HCT116 (cell line): ENCODE measurements at regions not wholly inside any gene's neighbourhood (a gene's known extent, or its start where the extent isn't known, plus 50 kb on each side); places are given as distances from the start of the nearest gene placed in this dataset.

Experiments used
- ATAC-seq: fragments of 200-7000 bp; cut with Tn5 transposase; 2 replicates; pipeline ENCODE4 v1.9.1; 2020; ENCODE audit warnings: mild to moderate bottlenecking, moderate library complexity
- BruUV-seq: library from RNA; stranded (reverse); fragments of 400-500 nt; replicated peaks from 2 replicates; lab custom pipeline; 2021; lab: Mats Ljungman, UMichigan
- CTCF ChIA-PET: fragments of 300-600 bp; sonication (Branson Sonifier 250); formaldehyde crosslinking; loops from one replicate; lab custom pipeline; 2021; ENCODE audit warnings: antibody characterized with exemption; lab: Charles Lee
- POLR2A ChIA-PET: fragments of 300-600, 350-600 bp; sonication (Branson Sonifier 250); formaldehyde crosslinking; loops from one replicate; lab custom pipeline; 2021; ENCODE audit warnings: antibody characterized with exemption; lab: Charles Lee
- RAD21 ChIA-PET, 2 experiments: fragments of 300-600 bp; sonication (Branson Sonifier 250); formaldehyde crosslinking; loops; one replicate each; lab custom pipeline; 2023; ENCODE audit warnings: low total read pairs in 2 of 2; ENCODE audit not compliant: uncharacterized antibody in 2 of 2, unreplicated experiment in 2 of 2, low non-redundant PET in 1 of 2; lab: Charles Lee
- DNase-seq: peaks from one replicate; pipeline ENCODE4 v3.0.0-alpha.2; 2010; ENCODE audit warnings: low read depth, low spot score
- H2AFZ ChIP-seq: fragments of 200-600 bp; shearing (Covaris generic), sonication (generic); 2 replicates; pipeline ENCODE4 v1.6.1; 2017; ENCODE audit warnings: low read depth, mixed run types, mixed read lengths, antibody characterized with exemption, low read length; ENCODE audit not compliant: poor library complexity, severe bottlenecking
- H3K27ac ChIP-seq: 2 replicates; pipeline ENCODE4 v1.5.1; 2012; ENCODE audit warnings: low read depth, low read length
- H3K27me3 ChIP-seq: fragments of 200-600 bp; sonication (generic); 2 replicates; pipeline ENCODE4 v1.6.1; 2016; ENCODE audit warnings: mixed run types, low read length, mixed read lengths; ENCODE audit not compliant: insufficient read depth
- H3K36me3 ChIP-seq, 2 experiments: fragments of 200-500 bp in 1 of 2; fragments of 200-600 bp in 1 of 2; sonication (Bioruptor generic) in 1 of 2; sonication (generic) in 1 of 2; 2 replicates each; pipeline versions ENCODE4 v1.5.1 to v1.6.1; 2014 to 2016; ENCODE audit warnings: low read length in 2 of 2, inconsistent platforms in 1 of 2, mixed read lengths in 1 of 2, mixed run types in 1 of 2; ENCODE audit not compliant: insufficient read depth in 2 of 2, control insufficient read depth in 1 of 2
- H3K4me1 ChIP-seq, 2 experiments: fragments of 200-600 bp in 1 of 2; sonication (generic) in 1 of 2; 2 replicates each; pipeline versions ENCODE4 v1.5.1 to v1.6.1; 2012 to 2017; ENCODE audit warnings: low read length in 2 of 2, inconsistent platforms in 1 of 2, mild to moderate bottlenecking in 1 of 2, mixed read lengths in 1 of 2, mixed run types in 1 of 2, moderate library complexity in 1 of 2; ENCODE audit not compliant: insufficient read depth in 2 of 2, control insufficient read depth in 1 of 2
- H3K4me2 ChIP-seq: fragments of 200-600 bp; sonication (generic); 2 replicates; pipeline ENCODE4 v1.6.1; 2017; ENCODE audit warnings: mixed run types, low read length, mixed read lengths
- H3K4me3 ChIP-seq, 2 experiments: fragments of 200-600 bp in 1 of 2; sonication (generic) in 1 of 2; replicated peaks in 1 of 2; 2 replicates each; pipeline ENCODE4 v1.5.1; 2011 to 2016; ENCODE audit warnings: low read length in 2 of 2, control low read depth in 1 of 2, low read depth in 1 of 2, mild to moderate bottlenecking in 1 of 2, mixed read lengths in 1 of 2, mixed run types in 1 of 2
- H3K79me2 ChIP-seq: fragments of 200-600 bp; sonication (generic); 2 replicates; pipeline ENCODE4 v1.6.1; 2017; ENCODE audit warnings: mild to moderate bottlenecking, mixed run types, low read length, moderate library complexity, mixed read lengths; ENCODE audit not compliant: insufficient read depth
- H3K9ac ChIP-seq: fragments of 200-600 bp; sonication (generic); 2 replicates; pipeline ENCODE4 v1.6.1; 2016; ENCODE audit warnings: low read length, mixed read lengths
- H3K9me2 ChIP-seq: fragments of 200-600 bp; sonication (generic), shearing (Covaris generic); 2 replicates; pipeline ENCODE4 v1.6.1; 2017; ENCODE audit warnings: mixed run types, mild to moderate bottlenecking, moderate library complexity; ENCODE audit not compliant: insufficient read depth
- H3K9me3 ChIP-seq, 2 experiments: fragments of 200-500 bp in 1 of 2; fragments of 200-600 bp in 1 of 2; sonication (Bioruptor generic) in 1 of 2; sonication (generic) in 1 of 2; 2 replicates each; pipeline ENCODE4 v1.6.1; 2014 to 2017; ENCODE audit warnings: low read length in 2 of 2, mixed read lengths in 2 of 2, inconsistent platforms in 1 of 2, low read depth in 1 of 2, mild to moderate bottlenecking in 1 of 2, mixed run types in 1 of 2, moderate library complexity in 1 of 2; ENCODE audit not compliant: control insufficient read depth in 1 of 2, insufficient read depth in 1 of 2
- H4K20me1 ChIP-seq: fragments of 200-600 bp; sonication (generic), shearing (Covaris generic); 2 replicates; pipeline ENCODE4 v1.6.1; 2017; ENCODE audit warnings: mixed run types, mild to moderate bottlenecking, moderate library complexity; ENCODE audit not compliant: insufficient read depth
- ATF3 ChIP-seq: IDR thresholded peaks from 2 replicates; pipeline ENCODE4 v1.6.1; 2012
- CBX3 ChIP-seq: IDR thresholded peaks from 2 replicates; pipeline ENCODE4 v1.6.1; 2012; ENCODE audit warnings: low read depth
- EGR1 ChIP-seq: IDR thresholded peaks from 2 replicates; pipeline ENCODE4 v1.6.1; 2012; ENCODE audit warnings: low read depth
- EZH2 ChIP-seq: fragments of 200-600 bp; sonication (generic); IDR thresholded peaks from 2 replicates; pipeline ENCODE4 v1.6.1; 2017; ENCODE audit warnings: antibody characterized with exemption, mixed run types
- EZH2phosphoT487 ChIP-seq: fragments of 200-600 bp; IDR thresholded peaks from 2 replicates; pipeline ENCODE4 v1.6.1; 2018; ENCODE audit warnings: antibody characterized with exemption, borderline replicate concordance
- FOSL1 ChIP-seq: IDR thresholded peaks from 2 replicates; pipeline ENCODE4 v1.6.1; 2012; ENCODE audit warnings: low read depth
- JUND ChIP-seq: IDR thresholded peaks from 2 replicates; pipeline ENCODE4 v1.6.1; 2012
- POLR2A ChIP-seq: IDR thresholded peaks from 2 replicates; pipeline ENCODE4 v1.7.0; 2011; ENCODE audit warnings: borderline replicate concordance; ENCODE audit not compliant: insufficient read depth, insufficient read length; ENCODE audit errors: extremely low read depth
- POLR2AphosphoS5 ChIP-seq: IDR thresholded peaks from 2 replicates; pipeline ENCODE4 v1.6.1; 2011; ENCODE audit warnings: mild to moderate bottlenecking, low read depth, low read length, moderate library complexity
- RAD21 ChIP-seq: IDR thresholded peaks from 2 replicates; pipeline ENCODE4 v1.6.1; 2012; ENCODE audit warnings: low read depth, mild to moderate bottlenecking
- REST ChIP-seq: IDR thresholded peaks from 2 replicates; pipeline ENCODE4 v1.6.1; 2012; ENCODE audit warnings: low read depth
- SIN3A ChIP-seq: IDR thresholded peaks from 2 replicates; pipeline ENCODE4 v1.6.1; 2012; ENCODE audit warnings: low read depth
- SRF ChIP-seq: IDR thresholded peaks from 2 replicates; pipeline ENCODE4 v1.6.1; 2012; ENCODE audit warnings: low read depth
- ZNF274 ChIP-seq: fragments of 200-500 bp; sonication (Bioruptor generic); IDR thresholded peaks from 2 replicates; pipeline ENCODE4 v1.6.1; 2014; ENCODE audit warnings: mild to moderate bottlenecking, low read depth, low read length, inconsistent platforms
- intact Hi-C: fragments of 100-400 bp; cut with micrococcal nuclease; formaldehyde crosslinking; loops from 2 replicates; pipeline ENCODE4 v1.10.0; 2022
- TF ChIP-seq, protein P1 (sequence below), 3 experiments: fragments of 200-600 bp in 1 of 3; sonication (generic) in 1 of 3; IDR thresholded peaks in 2 of 3; conservative IDR thresholded peaks in 1 of 3; 2 replicates each; pipeline ENCODE4 v1.5.1; 2012 to 2017; ENCODE audit warnings: low read depth in 2 of 3, low read length in 2 of 3, antibody characterized with exemption in 1 of 3, borderline replicate concordance in 1 of 3, control low read depth in 1 of 3, mild to moderate bottlenecking in 1 of 3, mixed read lengths in 1 of 3, mixed run types in 1 of 3, moderate library complexity in 1 of 3; ENCODE audit not compliant: insufficient read depth in 1 of 3
- TF ChIP-seq, protein P2 (sequence below): IDR thresholded peaks from 2 replicates; pipeline ENCODE4 v1.6.1; 2012

GRCh38 chr3:106628407-106628806, 748.8 kb upstream of the CCDC54 start:
- no peak for TF ChIP-seq ATF3
- no peak for TF ChIP-seq EGR1
- TF ChIP-seq, protein P1, sequence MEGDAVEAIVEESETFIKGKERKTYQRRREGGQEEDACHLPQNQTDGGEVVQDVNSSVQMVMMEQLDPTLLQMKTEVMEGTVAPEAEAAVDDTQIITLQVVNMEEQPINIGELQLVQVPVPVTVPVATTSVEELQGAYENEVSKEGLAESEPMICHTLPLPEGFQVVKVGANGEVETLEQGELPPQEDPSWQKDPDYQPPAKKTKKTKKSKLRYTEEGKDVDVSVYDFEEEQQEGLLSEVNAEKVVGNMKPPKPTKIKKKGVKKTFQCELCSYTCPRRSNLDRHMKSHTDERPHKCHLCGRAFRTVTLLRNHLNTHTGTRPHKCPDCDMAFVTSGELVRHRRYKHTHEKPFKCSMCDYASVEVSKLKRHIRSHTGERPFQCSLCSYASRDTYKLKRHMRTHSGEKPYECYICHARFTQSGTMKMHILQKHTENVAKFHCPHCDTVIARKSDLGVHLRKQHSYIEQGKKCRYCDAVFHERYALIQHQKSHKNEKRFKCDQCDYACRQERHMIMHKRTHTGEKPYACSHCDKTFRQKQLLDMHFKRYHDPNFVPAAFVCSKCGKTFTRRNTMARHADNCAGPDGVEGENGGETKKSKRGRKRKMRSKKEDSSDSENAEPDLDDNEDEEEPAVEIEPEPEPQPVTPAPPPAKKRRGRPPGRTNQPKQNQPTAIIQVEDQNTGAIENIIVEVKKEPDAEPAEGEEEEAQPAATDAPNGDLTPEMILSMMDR (IDR thresholded peaks at IDR 0.05 in 2 of 3, conservative IDR thresholded peaks at IDR 0.05 in 1 of 3; ENCODE audit: borderline replicate concordance in 1 of 3, insufficient read depth in 1 of 3, low read depth in 2 of 3, low read length in 2 of 3) = no peak
- no peak for TF ChIP-seq EZH2
- no peak for TF ChIP-seq EZH2phosphoT487
- TF ChIP-seq FOSL1 = no peak
- no peak for TF ChIP-seq CBX3
- TF ChIP-seq RAD21 = no peak
- CTCF ChIA-PET = no interaction called here
- no peak overlapping the region for H2AFZ ChIP-seq
- RAD21 ChIA-PET = no interaction called here
- H3K79me2 ChIP-seq = no peaks in the 10 kb centered on the region
- peaks cover 5 to 6% of the 10 kb centered on the region in 2 experiments; a peak in 3 of 4 replicates for H3K9me3 ChIP-seq
- no TSS peak for BruUV-seq
- H3K4me2 ChIP-seq = no peak overlapping the region
- no peaks in the 10 kb centered on the region for H3K9me2 ChIP-seq
- intact Hi-C loops = no loop called here
- no peaks in the 10 kb centered on the region for H3K27me3 ChIP-seq
- H3K27ac ChIP-seq = no peak overlapping the region
- DNase-seq (no peak), ATAC-seq (no peak)
- H4K20me1 ChIP-seq = no peaks in the 10 kb centered on the region
- no peak overlapping the region for H3K4me3 ChIP-seq
- H3K4me1 ChIP-seq = no peaks in the 10 kb centered on the region
- POLR2A ChIA-PET = no interaction called here
- H3K36me3 ChIP-seq = no peaks in the 10 kb centered on the region
- H3K9ac ChIP-seq = no peak overlapping the region

DNA sequence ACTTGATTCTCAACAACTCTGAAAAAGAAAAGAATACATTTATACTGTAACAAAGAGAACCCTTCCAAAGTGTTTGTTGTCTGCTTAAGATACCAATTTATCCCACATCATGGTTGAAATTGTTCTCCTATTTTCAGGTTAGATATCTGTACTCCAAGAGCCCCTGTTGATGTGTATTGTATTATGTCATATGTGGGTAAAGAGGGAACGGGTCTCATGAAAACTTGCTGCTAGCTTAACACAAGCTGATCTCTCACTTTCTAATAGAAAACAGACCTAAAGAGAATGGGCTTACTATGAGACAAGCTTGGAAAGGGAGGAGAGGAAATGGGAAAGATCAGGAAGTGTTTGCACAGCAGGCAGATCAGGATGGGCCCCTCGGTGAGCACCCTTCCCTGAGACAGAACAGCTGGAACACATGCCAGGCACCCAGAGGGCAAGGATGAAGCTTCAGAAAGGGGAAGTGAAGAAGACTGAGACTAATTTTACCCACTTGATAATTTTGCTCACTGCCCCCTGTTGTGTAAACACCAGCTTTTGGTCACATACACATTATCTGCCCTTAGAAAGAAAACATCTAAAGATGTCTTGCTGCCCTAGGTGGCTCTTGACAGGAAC, 747.9 kb upstream of the CCDC54 start:
- no peak overlapping the region for H3K27ac ChIP-seq
- no peaks in the 10 kb centered on the region for H4K20me1 ChIP-seq
- peaks cover under 1 to 2% of the 10 kb centered on the region in 2 experiments; a peak in 3 of 4 replicates for H3K9me3 ChIP-seq
- ATAC-seq (no peak), DNase-seq (no peak)
- H3K4me3 ChIP-seq = no peak overlapping the region
- H3K79me2 ChIP-seq = no peaks in the 10 kb centered on the region
- intact Hi-C loops = no loop called here
- CTCF ChIA-PET = no interaction called here
- H3K36me3 ChIP-seq = no peaks in the 10 kb centered on the region
- no peak overlapping the region for H3K4me2 ChIP-seq
- no peak overlapping the region for H3K9ac ChIP-seq
- RAD21 ChIA-PET = no interaction called here
- no peaks in the 10 kb centered on the region for H3K27me3 ChIP-seq
- H2AFZ ChIP-seq = no peak overlapping the region
- no peaks in the 10 kb centered on the region for H3K9me2 ChIP-seq
- H3K4me1 ChIP-seq = no peaks in the 10 kb centered on the region
- BruUV-seq = no TSS peak
- POLR2A ChIA-PET = no interaction called here
- TF ChIP-seq POLR2AphosphoS5 (no peak), FOSL1 (no peak), SRF (no peak), JUND (no peak), EGR1 (no peak), ZNF274 (no peak), REST (no peak), POLR2A (no peak), SIN3A (no peak), RAD21 (no peak)
- TF ChIP-seq, protein P2, sequence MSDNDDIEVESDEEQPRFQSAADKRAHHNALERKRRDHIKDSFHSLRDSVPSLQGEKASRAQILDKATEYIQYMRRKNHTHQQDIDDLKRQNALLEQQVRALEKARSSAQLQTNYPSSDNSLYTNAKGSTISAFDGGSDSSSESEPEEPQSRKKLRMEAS = no peak
